Tibial nerve (tissue), 4 donors: ENCODE measurements at regions not wholly inside any gene's neighbourhood (a gene's known extent, or its start where the extent isn't known, plus 50 kb on each side); places are given as distances from the start of the nearest gene placed in this dataset.

ENCODE experiments used
- CTCF ChIP-seq, 5 experiments: fragments of 200-600 bp in 3 of 5; fragments of 450-650 bp in 2 of 5; sonication (generic) in 3 of 5; IDR thresholded peaks; one replicate each; pipeline ENCODE4 v1.5.1; 2016 to 2019; ENCODE audit warnings: antibody characterized with exemption in 5 of 5, mild to moderate bottlenecking in 3 of 5, moderate library complexity in 2 of 5
- EP300 ChIP-seq, 2 donors: sonication (generic); formaldehyde crosslinking; IDR thresholded peaks; one replicate each; pipeline ENCODE4 v1.6.1; 2017; ENCODE audit warnings: antibody characterized with exemption in 2 of 2, mild to moderate bottlenecking in 1 of 2
- POLR2A ChIP-seq, 2 donors: fragments of 450-650 bp; IDR thresholded peaks; one replicate each; pipeline ENCODE4 v1.6.1; 2017; ENCODE audit warnings: antibody characterized with exemption in 2 of 2, mild to moderate bottlenecking in 2 of 2, moderate library complexity in 2 of 2

DNA sequence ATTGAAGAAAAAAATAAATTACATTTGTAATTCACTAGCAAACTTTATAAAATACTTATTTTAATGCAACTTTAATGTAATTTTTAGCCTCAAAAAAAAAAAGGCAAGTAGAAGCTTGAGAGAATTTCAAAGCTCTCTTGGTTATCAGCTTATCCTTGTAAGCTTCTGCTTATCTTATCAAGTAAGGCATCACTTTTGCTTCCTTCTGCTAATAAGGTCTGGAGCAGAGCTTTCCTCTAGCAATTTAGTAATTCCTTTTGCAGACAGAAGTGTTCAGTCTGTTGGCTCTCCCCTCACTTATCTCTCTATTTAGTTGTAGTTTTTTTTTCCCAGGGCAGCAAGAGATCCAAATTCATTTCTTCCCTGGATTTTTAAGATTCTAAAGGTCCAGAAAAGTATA is 525.0 kb downstream of the ISL1 start:
- no peak for TF ChIP-seq CTCF (IDR thresholded peaks at IDR 0.05)
- TF ChIP-seq EP300 (IDR thresholded peaks at IDR 0.05) = no peak
- TF ChIP-seq POLR2A (IDR thresholded peaks at IDR 0.05) = no peak
